Dendritic cell treated with granulocyte-macrophage colony-stimulating factor and Interleukin-4, amounts not matched to agents 40 ng/mL and 50 ng/mL, for 4 days (primary cell): ENCODE measurements at regions not wholly inside any gene's neighbourhood (a gene's known extent, or its start where the extent isn't known, plus 50 kb on each side); places are given as distances from the start of the nearest gene placed in this dataset.

Experiments used
- H3K27ac Mint-ChIP-seq: one replicate; pipeline ENCODE4 v1.8.0; 2022; ENCODE audit warnings: mild to moderate bottlenecking, mixed read lengths
- H3K27me3 Mint-ChIP-seq: one replicate; pipeline ENCODE4 v1.8.0; 2022; ENCODE audit warnings: mild to moderate bottlenecking, mixed read lengths
- H3K36me3 Mint-ChIP-seq: one replicate; pipeline ENCODE4 v1.8.0; 2022; ENCODE audit warnings: low read depth, mixed read lengths
- H3K4me1 Mint-ChIP-seq: one replicate; pipeline ENCODE4 v1.8.0; 2022; ENCODE audit warnings: low read depth, mixed read lengths
- H3K4me3 Mint-ChIP-seq: one replicate; pipeline ENCODE4 v1.8.0; 2022; ENCODE audit warnings: mild to moderate bottlenecking, moderate library complexity, mixed read lengths
- H3K9me3 Mint-ChIP-seq: one replicate; pipeline ENCODE4 v1.8.0; 2022; ENCODE audit warnings: mixed read lengths
- intact Hi-C: fragments of 100-400 bp; cut with micrococcal nuclease; formaldehyde crosslinking; loops from one replicate; pipeline ENCODE4 v1.15.0; 2022

DNA sequence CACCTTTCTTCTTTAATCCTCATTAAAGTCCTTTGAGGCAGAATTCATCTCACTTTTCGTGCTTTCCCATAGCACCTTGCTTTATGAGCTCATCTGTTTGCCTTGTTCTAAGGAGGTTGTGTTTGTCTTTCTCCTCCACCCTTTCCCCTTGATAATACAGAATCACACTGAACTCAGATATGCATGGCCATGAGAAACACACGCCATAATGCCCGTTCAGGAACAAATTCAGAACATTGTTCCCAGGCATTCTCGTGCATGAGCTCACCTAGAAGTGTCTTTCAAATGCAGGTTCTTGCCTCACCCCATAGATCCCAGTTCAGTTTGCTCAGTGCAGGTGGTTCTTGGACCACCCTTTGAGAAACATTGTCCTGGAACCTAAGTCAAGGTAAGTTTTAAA, 71.1 kb downstream of the TMEM114 start:
- no peak overlapping the region for H3K4me3 Mint-ChIP-seq
- H3K9me3 Mint-ChIP-seq = no peaks in the 10 kb centered on the region
- no peak overlapping the region for H3K27ac Mint-ChIP-seq
- intact Hi-C loops = no loop called here
- H3K4me1 Mint-ChIP-seq = no peaks in the 10 kb centered on the region
- H3K27me3 Mint-ChIP-seq = no peaks in the 10 kb centered on the region
- no peaks in the 10 kb centered on the region for H3K36me3 Mint-ChIP-seq

DNA sequence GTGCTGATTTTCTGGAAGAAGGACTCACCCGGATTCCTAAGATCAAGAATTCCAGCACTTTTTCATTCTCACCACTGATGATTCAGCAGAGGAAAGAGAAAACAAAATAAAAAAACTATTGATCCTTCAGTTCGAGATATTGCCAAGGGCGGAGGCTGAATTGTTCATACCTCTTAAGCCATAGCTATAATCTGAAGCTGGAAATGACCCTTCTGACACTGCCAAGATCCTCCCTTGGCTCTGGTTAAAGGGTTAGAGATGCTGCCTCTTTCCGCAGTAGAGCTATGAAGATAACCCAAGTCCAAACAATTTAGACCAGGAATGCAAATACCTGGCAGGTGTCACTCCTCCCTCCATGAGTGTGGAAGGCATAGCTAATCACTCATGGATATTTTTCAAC, 73.0 kb downstream of the TMEM114 start:
- Mint-ChIP-seq H3K9me3 (no peaks in the 10 kb centered on the region), H3K4me3 (no peak overlapping the region), H3K27ac (no peak overlapping the region), H3K4me1 (no peaks in the 10 kb centered on the region), H3K27me3 (no peaks in the 10 kb centered on the region), H3K36me3 (no peaks in the 10 kb centered on the region)
- intact Hi-C loops = no loop called here

DNA sequence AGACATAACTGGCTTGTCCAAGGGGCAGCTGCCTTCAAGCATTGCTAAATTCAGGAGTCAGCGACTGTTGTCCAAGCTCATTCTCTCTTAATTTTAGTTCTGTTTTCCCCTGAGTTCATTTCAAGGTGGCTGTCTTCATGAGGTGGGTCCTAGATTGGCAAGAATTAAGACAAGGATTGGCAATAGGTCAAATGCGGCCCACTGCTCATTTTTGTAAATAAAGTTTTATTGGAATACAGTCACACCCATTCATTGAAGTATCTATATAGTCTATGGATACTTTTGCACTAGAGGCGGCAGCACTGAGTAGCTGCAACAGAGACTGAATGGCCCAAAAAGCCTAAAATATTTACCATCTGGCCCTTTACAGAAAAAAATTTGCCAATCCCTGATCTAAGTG, 73.8 kb downstream of the TMEM114 start:
- no peak overlapping the region for H3K4me3 Mint-ChIP-seq

DNA sequence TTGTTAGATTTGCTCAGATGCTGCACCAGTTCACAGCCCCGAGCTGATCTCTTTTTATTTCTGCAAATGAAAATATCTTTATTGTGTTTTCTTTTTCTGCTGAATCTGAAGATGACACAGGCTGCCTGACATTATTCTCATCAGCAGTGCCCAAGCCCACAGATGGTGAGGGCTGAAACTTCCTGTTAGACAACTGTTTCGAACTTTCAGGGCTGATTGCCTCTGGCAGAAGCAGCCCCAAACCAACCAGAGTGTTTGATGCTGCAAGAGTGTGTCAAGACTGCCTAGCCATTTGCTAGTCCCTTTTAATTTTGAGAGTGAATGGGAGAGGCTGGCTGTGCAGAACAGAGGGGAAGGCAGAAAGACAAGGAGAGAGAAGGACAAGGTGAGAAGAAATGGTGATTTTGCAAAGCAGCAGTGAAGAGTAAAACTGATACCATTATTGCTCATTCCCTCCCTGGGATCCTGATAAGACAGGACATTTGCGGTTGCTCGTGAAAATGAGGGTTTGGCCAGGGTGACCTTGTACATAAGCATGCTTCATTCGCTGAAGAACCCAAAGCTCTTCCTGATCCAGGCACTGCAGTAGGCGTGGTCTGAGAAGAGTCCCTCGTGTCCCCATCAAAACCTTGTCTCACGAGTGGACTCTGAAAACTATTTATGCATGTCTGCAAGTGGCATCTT, 77.2 kb downstream of the TMEM114 start:
- Mint-ChIP-seq H3K4me1 (no peaks in the 10 kb centered on the region), H3K27me3 (no peaks in the 10 kb centered on the region), H3K36me3 (no peaks in the 10 kb centered on the region), H3K4me3 (no peak overlapping the region), H3K9me3 (no peaks in the 10 kb centered on the region), H3K27ac (no peak overlapping the region)
- intact Hi-C loops = no loop called here

More for the DNA sequence above, 73.8 kb downstream of the TMEM114 start:
- intact Hi-C loops = no loop called here
- no peak overlapping the region for H3K27ac Mint-ChIP-seq
- H3K36me3 Mint-ChIP-seq = no peaks in the 10 kb centered on the region
- H3K27me3 Mint-ChIP-seq = no peaks in the 10 kb centered on the region
- H3K9me3 Mint-ChIP-seq = no peaks in the 10 kb centered on the region
- H3K4me1 Mint-ChIP-seq = no peaks in the 10 kb centered on the region

DNA sequence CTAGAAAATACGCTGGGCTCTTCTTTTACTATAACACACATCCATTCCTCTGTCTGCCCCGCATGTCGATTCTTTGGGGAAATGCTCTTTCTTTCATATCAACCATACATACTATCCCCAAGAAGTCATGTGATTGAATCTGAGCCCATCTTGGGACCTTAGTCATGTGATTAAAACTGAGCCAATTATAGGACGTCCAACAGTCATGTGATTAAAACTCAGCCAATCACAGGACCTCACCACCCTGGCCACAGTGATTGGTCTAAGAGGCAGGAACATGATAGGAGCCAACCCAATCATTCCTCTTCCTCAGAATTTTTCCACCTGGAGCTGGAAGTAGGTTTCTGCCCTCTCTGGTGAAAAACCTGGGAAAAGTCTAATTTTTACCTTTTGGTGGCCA, 78.8 kb downstream of the TMEM114 start:
- H3K9me3 Mint-ChIP-seq = no peaks in the 10 kb centered on the region
- no peak overlapping the region for H3K27ac Mint-ChIP-seq
- intact Hi-C loops = no loop called here
- H3K4me3 Mint-ChIP-seq = no peak overlapping the region
- no peaks in the 10 kb centered on the region for H3K36me3 Mint-ChIP-seq
- no peaks in the 10 kb centered on the region for H3K27me3 Mint-ChIP-seq
- no peaks in the 10 kb centered on the region for H3K4me1 Mint-ChIP-seq

DNA sequence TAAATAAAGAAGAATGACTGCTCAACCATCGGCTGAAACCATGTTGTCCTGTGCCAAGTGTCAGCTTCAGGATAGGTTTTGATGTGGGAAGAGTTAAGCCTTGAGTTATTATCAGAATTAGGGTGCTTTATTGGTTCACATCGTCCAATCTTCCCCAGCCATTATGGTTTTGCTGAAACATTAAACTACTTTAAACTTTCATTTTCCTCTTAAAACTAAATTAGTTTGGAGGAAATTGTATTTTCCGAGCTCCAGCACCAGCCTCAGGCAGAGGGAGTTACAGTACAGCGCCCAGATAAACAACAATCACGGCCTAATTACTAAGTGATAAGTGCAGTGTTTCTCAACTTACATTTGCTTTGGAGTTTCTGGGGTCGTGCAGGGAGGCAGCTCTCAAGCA, 80.2 kb downstream of the TMEM114 start:
- intact Hi-C loops = no loop called here
- no peak overlapping the region for H3K4me3 Mint-ChIP-seq
- H3K9me3 Mint-ChIP-seq = no peaks in the 10 kb centered on the region
- no peaks in the 10 kb centered on the region for H3K36me3 Mint-ChIP-seq
- H3K27me3 Mint-ChIP-seq = no peaks in the 10 kb centered on the region
- no peak overlapping the region for H3K27ac Mint-ChIP-seq
- peaks cover 5% of the 10 kb centered on the region for H3K4me1 Mint-ChIP-seq

DNA sequence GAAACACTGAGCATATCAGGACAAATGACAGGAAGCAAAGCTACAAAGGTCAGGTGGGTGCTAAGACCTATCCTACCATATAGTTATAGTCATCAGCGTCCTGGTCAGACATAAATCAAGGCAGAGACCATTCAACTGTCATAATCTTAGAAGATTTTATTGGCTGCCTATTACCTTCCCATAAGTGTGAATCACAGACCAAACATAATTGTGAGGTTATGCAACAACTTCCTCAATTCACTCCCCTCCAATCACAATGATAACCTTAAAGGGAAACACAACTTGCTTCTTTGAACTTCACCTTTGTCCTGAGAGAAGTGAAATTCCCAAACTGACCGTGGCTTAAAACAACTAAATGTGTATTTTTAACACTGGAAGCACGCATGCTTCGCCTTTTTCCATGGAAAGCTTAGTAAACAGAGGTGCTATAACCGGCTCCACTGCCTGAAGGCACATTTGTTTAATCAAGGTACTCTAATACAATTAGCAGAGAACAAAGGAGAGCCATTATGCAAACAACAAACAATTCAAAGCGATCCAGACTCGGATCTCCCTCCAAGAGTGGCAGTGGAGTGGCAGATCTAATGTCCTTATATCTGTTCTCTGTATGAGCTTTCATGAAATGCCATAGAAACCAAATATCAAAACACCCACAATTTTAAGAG, 84.9 kb downstream of the TMEM114 start:
- Mint-ChIP-seq H3K27ac (no peak overlapping the region), H3K27me3 (peaks cover 1% of the 10 kb centered on the region), H3K4me1 (peaks cover 6% of the 10 kb centered on the region), H3K9me3 (no peaks in the 10 kb centered on the region), H3K4me3 (no peak overlapping the region), H3K36me3 (no peaks in the 10 kb centered on the region)
- intact Hi-C loops = no loop called here

DNA sequence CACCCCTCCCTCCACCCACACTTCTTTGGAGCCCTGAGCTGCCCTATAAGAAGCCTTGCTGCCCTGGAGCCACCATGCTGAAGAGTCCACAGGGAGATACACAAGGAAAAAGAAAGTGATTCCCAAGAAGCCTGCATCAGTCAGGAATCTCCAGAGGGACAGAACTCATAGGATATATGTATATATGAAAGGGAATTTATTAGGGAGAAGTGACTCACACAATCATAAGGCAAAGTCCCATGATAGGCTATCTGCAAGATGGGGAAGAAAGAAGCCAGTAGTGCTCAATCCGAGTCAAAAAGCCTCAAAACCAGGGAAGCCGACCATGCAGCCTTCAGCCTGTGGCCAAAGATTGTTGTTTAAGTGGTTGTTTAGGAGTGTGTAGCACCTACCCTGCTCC, 87.9 kb downstream of the TMEM114 start:
- Mint-ChIP-seq H3K27me3 (peaks cover 1% of the 10 kb centered on the region), H3K4me1 (peaks cover 6% of the 10 kb centered on the region)

DNA sequence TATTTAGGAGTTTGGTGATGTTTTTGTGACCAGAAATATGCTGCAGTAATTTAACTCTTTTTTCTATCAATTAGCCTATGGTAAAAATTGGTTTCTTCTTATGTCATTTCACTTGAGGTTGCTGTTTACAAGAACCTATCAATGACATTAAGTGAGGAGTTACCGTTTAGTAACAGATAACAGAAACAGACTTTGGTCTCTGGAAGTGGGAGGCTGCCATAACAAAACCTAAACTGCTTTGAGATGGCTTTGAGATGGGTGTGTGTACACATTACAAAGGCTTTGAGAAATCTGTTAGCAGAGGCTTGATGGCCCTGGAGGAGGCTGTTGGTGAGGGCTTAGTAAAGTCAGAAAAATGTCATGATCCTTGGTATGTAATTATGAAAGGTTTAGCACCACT, 90.0 kb downstream of the TMEM114 start:
- Mint-ChIP-seq H3K4me3 (no peak overlapping the region), H3K4me1 (peaks cover 2% of the 10 kb centered on the region), H3K36me3 (no peaks in the 10 kb centered on the region), H3K27ac (no peak overlapping the region), H3K27me3 (peaks cover 1% of the 10 kb centered on the region), H3K9me3 (no peaks in the 10 kb centered on the region)
- intact Hi-C loops = no loop called here

More for the DNA sequence above, 87.9 kb downstream of the TMEM114 start:
- no peaks in the 10 kb centered on the region for H3K36me3 Mint-ChIP-seq
- H3K4me3 Mint-ChIP-seq = no peak overlapping the region
- intact Hi-C loops = no loop called here
- H3K27ac Mint-ChIP-seq = no peak overlapping the region
- no peaks in the 10 kb centered on the region for H3K9me3 Mint-ChIP-seq

DNA sequence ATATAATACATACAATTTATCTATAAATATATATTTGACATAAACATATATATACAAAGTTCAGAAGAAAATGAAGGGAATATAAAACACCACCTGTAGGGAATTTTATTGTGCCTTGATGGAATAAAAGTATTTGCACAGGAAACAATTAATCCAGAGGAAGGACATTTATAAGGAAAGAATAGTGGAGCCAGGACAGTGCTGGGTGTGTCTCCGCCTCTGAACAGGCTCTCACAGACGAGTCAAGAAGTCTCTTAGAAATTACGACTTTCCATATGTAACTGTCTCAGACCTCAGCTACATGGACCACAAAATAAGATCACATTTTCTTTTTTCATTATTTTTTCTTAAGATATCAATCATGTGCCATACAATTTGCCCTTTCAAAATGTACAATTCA, 93.9 kb downstream of the TMEM114 start:
- no peak overlapping the region for H3K4me3 Mint-ChIP-seq
- intact Hi-C loops = no loop called here
- H3K27me3 Mint-ChIP-seq = no peaks in the 10 kb centered on the region

DNA sequence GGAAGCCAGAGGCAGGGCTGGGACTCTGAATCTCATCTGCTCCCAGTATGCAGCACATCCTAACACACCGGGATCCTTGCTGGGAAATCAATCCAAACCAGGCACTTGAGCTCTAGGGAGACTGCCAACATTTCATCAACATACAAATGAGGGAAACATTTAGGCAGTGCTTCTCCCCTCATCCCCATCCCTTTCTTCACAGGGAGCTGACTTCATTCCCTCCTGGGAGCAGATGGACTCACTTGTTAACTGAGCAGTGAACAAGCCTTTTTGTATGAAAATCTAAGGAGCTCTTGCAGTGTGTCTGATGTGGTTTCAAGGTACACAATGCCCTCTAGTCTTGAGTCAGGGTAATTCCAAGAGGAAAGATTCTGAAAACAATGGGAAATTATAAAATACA, 96.3 kb downstream of the TMEM114 start:
- no peaks in the 10 kb centered on the region for H3K27me3 Mint-ChIP-seq
- intact Hi-C loops = no loop called here
- no peak overlapping the region for H3K27ac Mint-ChIP-seq
- H3K4me1 Mint-ChIP-seq = no peaks in the 10 kb centered on the region
- no peaks in the 10 kb centered on the region for H3K9me3 Mint-ChIP-seq
- no peaks in the 10 kb centered on the region for H3K36me3 Mint-ChIP-seq
- no peak overlapping the region for H3K4me3 Mint-ChIP-seq

More for the DNA sequence above, 93.9 kb downstream of the TMEM114 start:
- Mint-ChIP-seq H3K4me1 (no peaks in the 10 kb centered on the region), H3K9me3 (no peaks in the 10 kb centered on the region), H3K27ac (no peak overlapping the region), H3K36me3 (no peaks in the 10 kb centered on the region)

DNA sequence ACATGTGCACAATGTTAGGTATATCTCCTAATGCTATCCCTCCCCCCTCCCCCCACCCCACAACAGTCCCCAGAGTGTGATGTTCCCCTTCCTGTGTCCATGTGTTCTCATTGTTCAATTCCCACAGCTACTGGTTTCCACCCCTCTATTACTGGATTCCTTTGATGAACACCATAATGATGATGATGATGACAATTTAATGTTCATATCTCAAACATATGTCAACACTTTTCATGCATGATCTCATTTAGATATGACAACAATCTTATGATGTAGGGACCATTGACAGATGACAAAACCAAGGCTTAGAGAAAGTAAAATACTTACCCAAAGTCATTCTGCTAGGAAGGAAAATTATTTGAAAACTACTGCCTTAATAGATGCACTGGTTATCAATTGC, 97.6 kb downstream of the TMEM114 start:
- Mint-ChIP-seq H3K4me1 (no peaks in the 10 kb centered on the region), H3K9me3 (no peaks in the 10 kb centered on the region), H3K4me3 (no peak overlapping the region), H3K27me3 (no peaks in the 10 kb centered on the region), H3K36me3 (no peaks in the 10 kb centered on the region), H3K27ac (no peak overlapping the region)
- intact Hi-C loops = no loop called here

DNA sequence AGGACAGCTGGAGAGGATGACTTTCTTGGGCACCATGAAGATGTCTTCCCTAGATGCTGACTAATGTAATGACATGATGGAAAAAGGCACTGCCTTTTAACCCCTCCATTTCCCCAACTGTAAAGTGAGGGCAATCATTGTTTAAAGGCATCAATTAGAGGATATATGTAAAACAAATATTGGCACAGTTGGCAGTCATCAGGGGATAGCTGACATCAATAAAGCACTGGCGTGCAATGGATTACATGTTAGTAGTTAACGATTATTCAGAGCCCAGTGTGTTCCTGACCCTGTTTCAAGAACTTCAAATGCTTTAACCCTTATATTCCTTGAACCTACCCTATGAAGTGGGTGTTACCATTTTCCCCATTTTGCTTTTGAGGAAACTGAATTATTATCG, 100.7 kb downstream of the TMEM114 start:
- Mint-ChIP-seq H3K27me3 (no peaks in the 10 kb centered on the region), H3K36me3 (no peaks in the 10 kb centered on the region), H3K27ac (no peak overlapping the region), H3K4me1 (no peaks in the 10 kb centered on the region), H3K4me3 (no peak overlapping the region), H3K9me3 (no peaks in the 10 kb centered on the region)
- intact Hi-C loops = no loop called here

DNA sequence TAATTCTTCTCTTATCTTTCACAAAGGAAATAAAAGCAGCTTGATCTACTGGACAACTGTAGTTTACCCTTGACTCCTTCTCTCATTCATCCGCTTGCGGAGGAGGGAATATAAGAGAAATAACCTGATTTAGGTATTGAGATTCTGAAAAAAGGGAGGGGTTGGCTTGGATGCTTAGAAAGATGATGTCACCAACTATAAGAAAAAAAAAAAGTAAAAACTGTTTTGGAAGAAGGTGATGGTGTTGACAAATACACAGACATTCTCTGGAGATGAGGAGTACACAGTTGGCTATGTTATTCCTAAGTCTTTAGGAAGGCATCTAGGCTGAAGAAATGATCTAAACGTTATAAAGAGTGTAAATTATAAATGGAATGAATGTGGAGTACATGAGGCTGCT, 103.3 kb downstream of the TMEM114 start:
- Mint-ChIP-seq H3K27ac (no peak overlapping the region), H3K36me3 (no peaks in the 10 kb centered on the region), H3K4me3 (no peak overlapping the region), H3K9me3 (no peaks in the 10 kb centered on the region), H3K4me1 (no peaks in the 10 kb centered on the region), H3K27me3 (no peaks in the 10 kb centered on the region)
- intact Hi-C loops = no loop called here

DNA sequence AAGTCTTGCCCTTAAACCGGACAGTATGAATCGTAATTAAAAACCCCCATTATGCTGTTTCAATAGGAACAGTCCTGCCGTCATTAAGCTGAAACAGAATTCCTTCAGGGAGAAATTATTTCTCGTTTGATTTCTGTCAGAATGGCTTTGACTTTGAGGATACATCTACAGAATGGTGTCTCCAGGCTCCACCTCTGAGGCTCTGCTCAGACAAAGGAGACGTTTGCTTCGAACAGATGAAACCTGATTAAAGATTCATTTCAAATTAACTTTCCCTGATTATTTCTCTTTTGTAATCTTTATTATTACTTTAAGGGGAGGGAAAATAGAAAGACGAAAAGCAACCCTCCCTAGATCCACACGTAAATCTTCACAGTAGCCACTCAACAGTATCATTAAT, 106.9 kb downstream of the TMEM114 start:
- no peak overlapping the region for H3K27ac Mint-ChIP-seq
- no peaks in the 10 kb centered on the region for H3K9me3 Mint-ChIP-seq
- no peaks in the 10 kb centered on the region for H3K27me3 Mint-ChIP-seq
- H3K4me3 Mint-ChIP-seq = no peak overlapping the region
- no peaks in the 10 kb centered on the region for H3K4me1 Mint-ChIP-seq
- H3K36me3 Mint-ChIP-seq = no peaks in the 10 kb centered on the region
- intact Hi-C loops = no loop called here
